Panc1 (cell line): ENCODE measurements at regions not wholly inside any gene's neighbourhood (a gene's known extent, or its start where the extent isn't known, plus 50 kb on each side); places are given as distances from the start of the nearest gene placed in this dataset.

Source experiments
- ATAC-seq: fragments of 200-7000 bp; cut with Tn5 transposase; 2 replicates; pipeline ENCODE4 v1.9.1; 2020; ENCODE audit warnings: mild to moderate bottlenecking, moderate library complexity
- BruUV-seq: library from RNA; stranded (reverse); fragments of 400-500 nt; replicated peaks from 2 replicates; lab custom pipeline; 2021; lab: Mats Ljungman, UMichigan
- CTCF ChIA-PET: fragments of 300-600 bp; sonication (Branson Sonifier 250); formaldehyde crosslinking; loops from one replicate; lab custom pipeline; 2022; ENCODE audit warnings: antibody characterized with exemption; lab: Charles Lee
- POLR2A ChIA-PET: fragments of 300-600 bp; sonication (Branson Sonifier 250); formaldehyde crosslinking; loops from one replicate; lab custom pipeline; 2022; ENCODE audit warnings: antibody characterized with exemption; lab: Charles Lee
- DNase-seq: peaks from one replicate; pipeline ENCODE4 v3.0.0-alpha.2; 2010; ENCODE audit warnings: low read depth, low spot score
- H3K27ac ChIP-seq: 2 replicates; pipeline ENCODE4 v1.5.1; 2011; ENCODE audit warnings: mild to moderate bottlenecking, low read length, inconsistent platforms
- H3K27me3 ChIP-seq: fragments of 200-500 bp; sonication (Bioruptor generic); 2 replicates; pipeline ENCODE4 v1.6.0; 2014; ENCODE audit warnings: low read length, inconsistent platforms; ENCODE audit not compliant: control insufficient read depth, insufficient read depth
- H3K36me3 ChIP-seq: fragments of 200-500 bp; sonication (Bioruptor generic); 2 replicates; pipeline ENCODE4 v1.5.1; 2014; ENCODE audit warnings: inconsistent platforms, mild to moderate bottlenecking, low read length, moderate library complexity; ENCODE audit not compliant: control insufficient read depth, insufficient read depth
- H3K4me1 ChIP-seq: 2 replicates; pipeline ENCODE4 v1.5.1; 2011; ENCODE audit warnings: inconsistent platforms, mild to moderate bottlenecking, low read length, moderate library complexity; ENCODE audit not compliant: control insufficient read depth, insufficient read depth
- H3K4me3 ChIP-seq, 2 experiments: 2 replicates each; pipeline ENCODE4 v1.5.1; 2011 to 2012; ENCODE audit warnings: low read depth in 2 of 2, low read length in 2 of 2, mild to moderate bottlenecking in 2 of 2, inconsistent platforms in 1 of 2, moderate library complexity in 1 of 2
- H3K9me3 ChIP-seq: fragments of 200-500 bp; sonication (Bioruptor generic); 2 replicates; pipeline ENCODE4 v1.5.1; 2014; ENCODE audit warnings: low read depth, mild to moderate bottlenecking, inconsistent platforms, low read length, moderate library complexity; ENCODE audit not compliant: control insufficient read depth, insufficient read depth
- CTCF ChIP-seq: fragments of 450-650 bp; IDR thresholded peaks from 2 replicates; pipeline ENCODE4 v1.5.1; 2017; ENCODE audit warnings: mild to moderate bottlenecking
- POLR2AphosphoS5 ChIP-seq: IDR thresholded peaks from 2 replicates; pipeline ENCODE4 v1.6.1; 2012; ENCODE audit warnings: mild to moderate bottlenecking, low read depth, low read length, moderate library complexity
- REST ChIP-seq, 2 experiments: IDR thresholded peaks; 2 replicates each; pipeline ENCODE4 v1.6.1; 2011 to 2012; ENCODE audit warnings: low read depth in 2 of 2, control low read depth in 1 of 2, low read length in 1 of 2, mild to moderate bottlenecking in 1 of 2, moderate library complexity in 1 of 2; ENCODE audit not compliant: insufficient read depth in 1 of 2
- SIN3A ChIP-seq: IDR thresholded peaks from 2 replicates; pipeline ENCODE4 v1.6.1; 2012; ENCODE audit warnings: low read depth, mild to moderate bottlenecking, low read length, moderate library complexity, borderline replicate concordance; ENCODE audit not compliant: insufficient read depth
- TCF7L2 ChIP-seq: IDR thresholded peaks from 2 replicates; pipeline ENCODE4 v1.6.1; 2011; ENCODE audit warnings: mild to moderate bottlenecking, low read depth, low read length, inconsistent platforms
- in situ Hi-C: cut with HindIII; loops from 2 replicates; pipeline ENCODE4 v1.10.0; 2016; ENCODE audit warnings: low sequenced_read_pairs, low pct_unique_long_range_greater_than_20kb
- intact Hi-C: fragments of 100-400 bp; cut with micrococcal nuclease; formaldehyde crosslinking; loops from one replicate; pipeline ENCODE4 v1.10.0; 2022; ENCODE audit not compliant: unreplicated experiment

GRCh38 chr4:176845636-176846035 is 52.9 kb upstream of the VEGFC start:
- POLR2A ChIA-PET, result no interaction called here
- Histone ChIP-seq H3K27me3 (no peaks in the 10 kb centered on the region), H3K4me3 (no peak overlapping the region), H3K4me1 (no peaks in the 10 kb centered on the region), H3K27ac (no peak overlapping the region), H3K9me3 (no peaks in the 10 kb centered on the region), H3K36me3 (no peaks in the 10 kb centered on the region)
- in situ Hi-C loops (no loop called here), intact Hi-C loops (no loop called here)
- BruUV-seq, result no TSS peak
- DNase-seq (no peak), ATAC-seq (no peak)
- CTCF ChIA-PET, result no interaction called here
- TF ChIP-seq REST (IDR thresholded peaks at IDR 0.05; ENCODE audit: insufficient read depth in 1 of 2, low read depth in 2 of 2, low read length in 1 of 2) (no peak), CTCF (no peak), POLR2AphosphoS5 (no peak), TCF7L2 (no peak), SIN3A (no peak)

- ChIA-PET CTCF (no interaction called here), POLR2A (no interaction called here)
- TF ChIP-seq TCF7L2 (no peak), POLR2AphosphoS5 (no peak)
- Histone ChIP-seq H3K27me3 (no peaks in the 10 kb centered on the region), H3K4me3 (no peak overlapping the region), H3K27ac (no peak overlapping the region), H3K9me3 (0 out of 2 replicates have a peak, but pooled peaks cover 3% of the 10 kb centered on the region), H3K4me1 (no peaks in the 10 kb centered on the region), H3K36me3 (no peaks in the 10 kb centered on the region)
- in situ Hi-C loops (no loop called here), intact Hi-C loops (no loop called here)
- BruUV-seq, result no TSS peak
- ATAC-seq (no peak), DNase-seq (no peak)
Observed at GRCh38 chr4:176849076-176849475, 56.4 kb upstream of the VEGFC start.

- in situ Hi-C loops, result no loop called here
- no peaks in the 10 kb centered on the region for H3K27me3 ChIP-seq
- no peak for ATAC-seq
- TF ChIP-seq POLR2AphosphoS5, result no peak
- TF ChIP-seq SIN3A, result no peak
- TF ChIP-seq TCF7L2, result no peak
- TF ChIP-seq REST (IDR thresholded peaks at IDR 0.05; ENCODE audit: insufficient read depth in 1 of 2, low read depth in 2 of 2, low read length in 1 of 2), result no peak
- no peak for TF ChIP-seq CTCF
- intact Hi-C loops, result no loop called here
- CTCF ChIA-PET, result no interaction called here
- no peaks in the 10 kb centered on the region for H3K4me1 ChIP-seq
- DNase-seq, result no peak
- H3K27ac ChIP-seq, result no peak overlapping the region
- BruUV-seq, result no TSS peak
- 0 out of 2 replicates have a peak, but pooled peaks cover 3% of the 10 kb centered on the region for H3K9me3 ChIP-seq
- H3K36me3 ChIP-seq, result no peaks in the 10 kb centered on the region
- POLR2A ChIA-PET, result no interaction called here
- H3K4me3 ChIP-seq, result no peak overlapping the region
Observed at GRCh38 chr4:176850436-176850835, 57.7 kb upstream of the VEGFC start.
